GM21786 (cell line): ENCODE measurements at regions not wholly inside any gene's neighbourhood (a gene's known extent, or its start where the extent isn't known, plus 50 kb on each side); places are given as distances from the start of the nearest gene placed in this dataset.

ENCODE experiments used
- ATAC-seq: cut with Tn5 transposase; IDR thresholded peaks from one replicate; pipeline ENCODE4 v1.9.1; 2021; ENCODE audit not compliant: unreplicated experiment

- ATAC-seq = no peak
These were observed 151.3 kb downstream of the MAF start for GRCh38 chr16:79449067-79449769.

- no peak for ATAC-seq
These were observed 156.0 kb downstream of the MAF start for GRCh38 chr16:79444572-79444971.

GRCh38 chr16:79439901-79440300, 160.6 kb downstream of the MAF start:
- ATAC-seq = no peak

GRCh38 chr16:79437764-79438751, 162.5 kb downstream of the MAF start:
- ATAC-seq = no peak

- no peak for ATAC-seq
These were observed 163.7 kb downstream of the MAF start for GRCh38 chr16:79436885-79437284.

GRCh38 chr16:79434771-79435170, 165.8 kb downstream of the MAF start:
- no peak for ATAC-seq

GRCh38 chr16:79434092-79434491, 166.4 kb downstream of the MAF start:
- ATAC-seq = no peak

- no peak for ATAC-seq
These were observed 168.6 kb downstream of the MAF start for GRCh38 chr16:79431923-79432322.

GRCh38 chr16:79430191-79430678, 170.3 kb downstream of the MAF start:
- no peak for ATAC-seq

GRCh38 chr16:79429381-79430190, 171.0 kb downstream of the MAF start:
- ATAC-seq = no peak

GRCh38 chr16:79426663-79427062, 173.9 kb downstream of the MAF start:
- ATAC-seq = no peak

- no peak for ATAC-seq
These were observed 178.5 kb downstream of the MAF start for GRCh38 chr16:79422064-79422463.

- no peak for ATAC-seq
These were observed 179.4 kb downstream of the MAF start for GRCh38 chr16:79421126-79421525.

GRCh38 chr16:79420493-79420892, 180.0 kb downstream of the MAF start:
- ATAC-seq = no peak

- no peak for ATAC-seq
These were observed 181.4 kb downstream of the MAF start for GRCh38 chr16:79419148-79419547.

GRCh38 chr16:79417601-79418008, 182.9 kb downstream of the MAF start:
- no peak for ATAC-seq

- ATAC-seq = no peak
These were observed 184.4 kb downstream of the MAF start for GRCh38 chr16:79415983-79416640.

GRCh38 chr16:79412783-79413225, 187.7 kb downstream of the MAF start:
- no peak for ATAC-seq

- ATAC-seq = no peak
These were observed 188.7 kb downstream of the MAF start for GRCh38 chr16:79411805-79412204.

GRCh38 chr16:79411357-79411756, 189.2 kb downstream of the MAF start:
- ATAC-seq = no peak
